ENCODE measurements at regions not wholly inside any gene's neighbourhood (a gene's known extent, or its start where the extent isn't known, plus 50 kb on each side); places are given as distances from the start of the nearest gene placed in this dataset.

GRCh38 chr13:106163426-106163825 is 372.0 kb downstream of the EFNB2 start:
- Histone ChIP-seq H3K27me3 (ENCODE audit: control insufficient read depth, insufficient read depth, low read length) (no peaks in the 10 kb centered on the region), H2BK15ac (ENCODE audit: low read depth, low read length) (no peak overlapping the region), H4K8ac (ENCODE audit: low read depth in 2 of 2, low read length in 2 of 2) (no peak overlapping the region), H4K20me1 (ENCODE audit: insufficient read depth, low read length) (no peaks in the 10 kb centered on the region), H3K4me2 (ENCODE audit: low read depth, low read length) (no peak overlapping the region), H3K4ac (ENCODE audit: low read depth, low read length) (no peak overlapping the region), H3K36me3 (ENCODE audit: control insufficient read depth, insufficient read depth, low read length) (no peaks in the 10 kb centered on the region), H3K9ac (ENCODE audit: low read depth, low read length) (no peak overlapping the region), H3K9me3 (ENCODE audit: control insufficient read depth, insufficient read depth, low read length) (no peaks in the 10 kb centered on the region), H3K56ac (ENCODE audit: extremely low read depth, insufficient read depth, low read length) (no peak overlapping the region), H3K14ac (replicated peaks; ENCODE audit: low read depth, low read length) (no peak overlapping the region), H2AK9ac (replicated peaks; ENCODE audit: low read depth, low read length, poor library complexity) (no peak overlapping the region), H2AK5ac (ENCODE audit: low read depth, low read length) (no peak overlapping the region), H3K4me1 (ENCODE audit: control insufficient read depth, insufficient read depth, low read length) (peaks cover 2% of the 10 kb centered on the region; the same call in 1 of the 2 replicates), H2BK20ac (ENCODE audit: low read depth, low read length) (no peak overlapping the region), H4K5ac (ENCODE audit: low read depth, low read length) (no peak overlapping the region), H3K18ac (ENCODE audit: low read depth, low read length) (no peak overlapping the region), H2BK120ac (ENCODE audit: low read depth, low read length) (no peak overlapping the region), H3K9me1 (ENCODE audit: insufficient read depth, low read length) (no peaks in the 10 kb centered on the region), H3K4me3 (ENCODE audit: insufficient read depth, low read depth, low read length) (no peak overlapping the region), H3K27ac (ENCODE audit: insufficient read depth, low read length) (no peak overlapping the region), H4K91ac (ENCODE audit: insufficient read depth, low read depth, low read length) (no peak overlapping the region), H3K23ac (ENCODE audit: low read depth, low read length) (no peak overlapping the region), H3K79me1 (ENCODE audit: low read depth in 1 of 2, low read length in 2 of 2) (no peaks in the 10 kb centered on the region), H2BK5ac (ENCODE audit: low read depth, low read length, poor library complexity, severe bottlenecking) (no peak overlapping the region), H2AFZ (replicated peaks; ENCODE audit: low read length, poor library complexity) (no peak overlapping the region)
- in situ Hi-C loops (cut with MboI; ENCODE audit: low sequenced_read_pairs) (no loop called here), dilution Hi-C loops (cut with HindIII; ENCODE audit: low sequenced_read_pairs, unreplicated experiment) (no loop called here), intact Hi-C loops (cut with micrococcal nuclease) (no loop called here)
- ChIA-PET CTCF (interaction anchor here (0.6 to 1.4 kb wide), 3 partner anchors 19 to 211 kb away, joined by 3 to 4 read pairs (median 4); no protein-coding TSS in a partner anchor), POLR2A (ENCODE audit: unreplicated experiment) (no interaction called here)
- TF ChIP-seq FOS (IDR thresholded peaks at IDR 0.05; ENCODE audit: low read depth, low read length), result no peak
- no peak for TF ChIP-seq CTCF (conservative IDR thresholded peaks at IDR 0.05; ENCODE audit: low read depth, low read length)
- TF ChIP-seq RCOR1 (IDR thresholded peaks at IDR 0.05; ENCODE audit: insufficient replicate concordance, low read length), result no peak
- ATAC-seq (ENCODE audit: low read depth) (no peak), DNase-seq (no peak)
- no CpG with 5 or more reads among the region's 3 CpGs for WGBS, 2 experiments (ENCODE audit: extremely low coverage in 2 of 2, insufficient read length in 1 of 2)
- no TSS peak for BruUV-seq (replicated peaks)

Data from IMR-90 (cell line).